Bronchial epithelial cell (primary cell): ENCODE measurements at regions not wholly inside any gene's neighbourhood (a gene's known extent, or its start where the extent isn't known, plus 50 kb on each side); places are given as distances from the start of the nearest gene placed in this dataset.

Experiments
- DNase-seq: peaks from one replicate; pipeline ENCODE4 v3.0.0-alpha.2; 2010; ENCODE audit warnings: low read depth
- FAIRE-seq: peaks from 2 replicates; lab custom pipeline; 2011; peaks lifted over from hg19 to GRCh38; lab: Jason Lieb, UNC
- H3K27me3 ChIP-seq: 2 replicates; pipeline ENCODE4 v1.5.1; 2011; ENCODE audit warnings: low read length; ENCODE audit not compliant: control insufficient read depth, insufficient read depth
- H3K36me3 ChIP-seq: 2 replicates; pipeline ENCODE4 v1.5.1; 2011; ENCODE audit warnings: low read length; ENCODE audit not compliant: control insufficient read depth, insufficient read depth
- H3K4me3 ChIP-seq: 2 replicates; pipeline ENCODE4 v1.5.1; 2011; ENCODE audit warnings: mild to moderate bottlenecking, low read depth, low read length, control low read depth
- TF ChIP-seq, protein P1 (sequence below): IDR thresholded peaks from 2 replicates; pipeline ENCODE4 v1.5.1; 2011; ENCODE audit warnings: mild to moderate bottlenecking, moderate library complexity, low read length, control low read depth, inconsistent platforms; ENCODE audit not compliant: insufficient read depth, severe bottlenecking

DNA sequence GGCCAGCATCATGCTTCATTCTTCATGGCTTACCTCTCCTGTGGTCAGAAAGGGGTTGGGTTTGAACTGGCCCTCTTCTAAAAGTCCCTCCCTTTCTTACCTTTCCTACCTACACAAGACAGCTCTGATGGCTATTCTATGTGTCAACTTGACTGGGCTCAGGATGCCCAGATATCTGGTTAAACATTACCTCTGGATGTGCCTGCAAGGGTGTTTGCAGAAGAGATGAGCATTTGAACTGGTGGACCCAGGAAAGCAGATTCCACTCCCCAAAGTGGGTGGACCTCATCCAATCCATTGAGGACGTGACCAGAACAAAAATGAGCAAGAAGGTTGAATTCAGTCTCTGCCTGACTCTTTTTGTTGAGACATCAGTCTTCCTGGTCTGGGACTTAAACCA is 79.0 kb upstream of the TCF7L2 start:
- TF ChIP-seq, protein P1, sequence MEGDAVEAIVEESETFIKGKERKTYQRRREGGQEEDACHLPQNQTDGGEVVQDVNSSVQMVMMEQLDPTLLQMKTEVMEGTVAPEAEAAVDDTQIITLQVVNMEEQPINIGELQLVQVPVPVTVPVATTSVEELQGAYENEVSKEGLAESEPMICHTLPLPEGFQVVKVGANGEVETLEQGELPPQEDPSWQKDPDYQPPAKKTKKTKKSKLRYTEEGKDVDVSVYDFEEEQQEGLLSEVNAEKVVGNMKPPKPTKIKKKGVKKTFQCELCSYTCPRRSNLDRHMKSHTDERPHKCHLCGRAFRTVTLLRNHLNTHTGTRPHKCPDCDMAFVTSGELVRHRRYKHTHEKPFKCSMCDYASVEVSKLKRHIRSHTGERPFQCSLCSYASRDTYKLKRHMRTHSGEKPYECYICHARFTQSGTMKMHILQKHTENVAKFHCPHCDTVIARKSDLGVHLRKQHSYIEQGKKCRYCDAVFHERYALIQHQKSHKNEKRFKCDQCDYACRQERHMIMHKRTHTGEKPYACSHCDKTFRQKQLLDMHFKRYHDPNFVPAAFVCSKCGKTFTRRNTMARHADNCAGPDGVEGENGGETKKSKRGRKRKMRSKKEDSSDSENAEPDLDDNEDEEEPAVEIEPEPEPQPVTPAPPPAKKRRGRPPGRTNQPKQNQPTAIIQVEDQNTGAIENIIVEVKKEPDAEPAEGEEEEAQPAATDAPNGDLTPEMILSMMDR: no peak
- no peaks in the 10 kb centered on the region for H3K27me3 ChIP-seq
- H3K36me3 ChIP-seq: no peaks in the 10 kb centered on the region
- FAIRE-seq: peak; percentile 50
- no peak for DNase-seq
- no peak overlapping the region for H3K4me3 ChIP-seq

GRCh38 chr10:112872728-112873127 is 77.3 kb upstream of the TCF7L2 start:
- no peak for DNase-seq
- TF ChIP-seq, protein P1: no peak
- FAIRE-seq: no peak

DNA sequence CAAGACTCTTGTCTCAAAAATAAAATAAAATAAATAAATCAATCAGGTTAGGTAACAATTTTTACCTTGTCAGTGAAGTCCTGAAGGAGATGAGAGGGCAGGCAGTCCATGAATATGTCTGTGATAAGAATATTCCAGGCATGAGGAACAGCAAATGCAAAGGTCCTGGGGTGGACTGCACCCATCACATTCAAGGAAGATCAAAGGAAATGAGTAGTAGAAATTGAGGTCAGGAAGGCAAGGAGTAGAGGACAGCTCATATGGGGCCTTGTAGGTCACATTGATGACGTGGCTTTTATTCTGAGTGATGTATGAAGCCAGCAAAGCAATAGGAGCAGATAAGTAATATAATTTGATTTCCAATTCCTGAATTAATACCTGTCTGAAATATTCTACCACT is 76.5 kb upstream of the TCF7L2 start:
- Histone ChIP-seq H3K27me3 (no peaks in the 10 kb centered on the region), H3K36me3 (no peaks in the 10 kb centered on the region), H3K4me3 (no peak overlapping the region)
- FAIRE-seq (no peak), DNase-seq (no peak)
- TF ChIP-seq, protein P1: no peak

More at GRCh38 chr10:112872728-112873127, 77.3 kb upstream of the TCF7L2 start:
- Histone ChIP-seq H3K36me3 (no peaks in the 10 kb centered on the region), H3K27me3 (no peaks in the 10 kb centered on the region), H3K4me3 (no peak overlapping the region)

DNA sequence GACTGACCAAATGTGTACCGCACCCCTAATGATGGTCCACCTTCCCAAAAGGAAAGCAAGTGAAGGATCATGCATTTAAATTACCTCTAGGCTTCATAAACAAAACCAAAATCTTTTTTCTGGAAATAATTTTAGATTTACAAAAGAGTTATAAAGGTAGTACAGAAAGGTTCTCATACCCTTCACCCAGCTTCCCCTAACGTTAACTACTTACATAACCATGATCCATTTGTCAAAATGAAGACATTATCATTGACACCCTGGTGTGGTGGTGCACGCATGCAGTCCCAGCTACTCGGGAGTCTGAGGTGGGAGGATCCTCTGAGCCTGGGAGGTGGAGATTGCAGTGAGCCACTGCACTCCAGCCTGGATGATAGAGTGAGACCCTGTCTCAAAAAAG is 75.1 kb upstream of the TCF7L2 start:
- FAIRE-seq (no peak), DNase-seq (no peak)
- H3K4me3 ChIP-seq: no peak overlapping the region
- no peaks in the 10 kb centered on the region for H3K27me3 ChIP-seq
- TF ChIP-seq, protein P1: no peak
- no peaks in the 10 kb centered on the region for H3K36me3 ChIP-seq

- DNase-seq (peak; percentile 84), FAIRE-seq (peak; percentile 36)
- no peak overlapping the region for H3K4me3 ChIP-seq
- H3K27me3 ChIP-seq: no peaks in the 10 kb centered on the region
- TF ChIP-seq, protein P1: no peak
- H3K36me3 ChIP-seq: no peaks in the 10 kb centered on the region
Measured at GRCh38 chr10:112875476-112876267, 74.4 kb upstream of the TCF7L2 start.
